ENCODE measurements at regions not wholly inside any gene's neighbourhood (a gene's known extent, or its start where the extent isn't known, plus 50 kb on each side); places are given as distances from the start of the nearest gene placed in this dataset.
A peak's percentile ranks its signal among the peaks of the same experiment; 100 is the strongest.

DNA sequence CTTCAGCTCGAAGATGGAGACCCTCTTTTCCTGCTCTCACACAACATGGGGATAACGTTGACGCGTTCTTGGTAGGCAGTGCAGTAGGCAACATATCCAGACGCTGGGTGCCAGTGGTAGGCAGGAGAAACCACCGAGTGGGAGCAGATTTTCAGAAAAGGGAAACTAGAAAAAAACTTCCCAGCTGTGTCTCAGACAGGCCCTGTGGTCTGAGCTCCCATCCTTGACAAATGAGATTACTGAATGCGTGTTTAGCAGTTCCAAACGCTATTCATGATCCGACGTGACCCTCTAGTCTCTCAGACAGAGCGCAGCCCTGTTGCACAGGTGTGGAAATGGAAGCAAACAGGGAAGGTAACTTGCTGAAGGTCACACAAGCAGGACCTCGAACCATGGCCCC, 83.9 kb upstream of the DUSP22 start:
- DNase-seq (ENCODE audit: low spot score in 2 of 2) (no peak), FAIRE-seq (no peak)

DNA sequence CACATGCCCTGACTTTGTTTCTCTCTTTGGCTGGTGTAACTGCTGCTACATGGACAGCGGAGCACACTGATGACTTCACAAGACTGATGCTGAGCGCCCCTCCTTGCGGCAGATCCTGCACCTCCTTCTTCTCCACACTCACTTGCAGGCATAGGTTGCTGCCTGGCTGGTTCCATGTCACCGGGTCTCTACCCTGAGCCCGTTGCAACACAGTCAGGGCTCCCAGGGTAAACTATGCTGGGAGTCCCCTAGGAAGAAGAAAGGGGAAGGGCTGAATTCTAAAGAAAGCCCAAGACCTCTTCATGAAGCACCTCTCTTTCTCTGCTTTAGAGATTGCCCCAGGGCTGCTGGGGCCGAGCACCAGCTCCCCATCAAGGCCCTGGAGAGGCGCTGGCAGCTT, 83.3 kb upstream of the DUSP22 start:
- DNase-seq (ENCODE audit: low spot score in 2 of 2) (no peak), FAIRE-seq (no peak)

DNA sequence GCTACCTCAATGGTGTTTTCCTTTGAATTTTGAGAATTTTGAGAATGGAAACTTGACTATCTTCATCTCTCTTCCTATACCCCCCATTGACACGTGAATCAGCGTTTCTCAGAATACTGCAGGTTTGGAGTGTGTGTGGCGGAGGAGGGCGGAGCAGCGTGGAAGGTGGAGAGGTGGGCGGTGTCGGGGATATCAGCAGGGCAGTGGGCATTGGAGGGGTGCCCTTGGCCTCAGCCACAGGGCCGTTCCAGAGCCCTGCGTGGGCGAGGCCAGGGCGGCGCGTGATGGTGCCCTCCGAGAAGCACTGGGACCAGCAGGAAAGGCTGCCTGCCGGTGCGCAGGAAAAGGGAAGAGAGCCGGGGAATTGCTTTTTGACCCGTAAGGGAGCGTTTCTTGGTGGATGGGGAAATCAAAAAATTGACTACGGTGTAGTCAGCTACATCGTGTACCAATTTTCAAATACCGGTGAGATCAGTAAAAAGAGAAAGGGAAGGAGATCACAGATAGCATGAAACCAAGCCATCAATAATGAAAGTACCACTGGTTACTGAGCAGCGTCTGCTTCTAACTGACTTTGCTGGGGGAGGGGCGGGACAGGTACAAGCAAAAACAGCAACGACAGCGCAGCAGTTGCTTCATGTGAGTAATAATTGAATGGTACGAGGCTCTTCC, 82.7 kb upstream of the DUSP22 start:
- no peak for DNase-seq (ENCODE audit: low spot score in 2 of 2)
- no peak for FAIRE-seq

GRCh38 chr6:210104-210456, 82.2 kb upstream of the DUSP22 start:
- DNase-seq (ENCODE audit: low spot score in 2 of 2): no peak
- FAIRE-seq: no peak

- FAIRE-seq (no peak), DNase-seq (ENCODE audit: low spot score in 2 of 2) (no peak)
Measured at GRCh38 chr6:210778-211374, 81.4 kb upstream of the DUSP22 start.

GRCh38 chr6:211871-212497, 80.3 kb upstream of the DUSP22 start:
- no peak for DNase-seq (ENCODE audit: low spot score in 2 of 2)
- FAIRE-seq: no peak

DNA sequence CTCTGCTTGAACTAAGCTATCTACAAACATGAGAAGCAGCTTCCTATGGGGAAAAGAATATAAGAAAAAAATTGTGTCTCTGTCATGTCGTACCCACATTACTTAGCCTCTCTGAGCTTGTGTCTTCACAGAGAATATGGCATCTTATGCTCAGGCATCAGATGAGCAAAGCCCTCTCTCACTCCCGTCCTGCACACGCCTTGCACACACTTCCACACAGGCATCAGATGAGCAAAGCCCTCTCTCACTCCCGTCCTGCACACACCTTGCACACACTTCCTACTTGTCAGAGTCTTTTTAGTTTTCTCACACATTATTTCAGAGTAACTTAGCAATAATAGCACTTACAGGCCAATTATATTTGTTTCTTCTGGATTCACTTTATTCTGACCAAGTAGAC, 79.0 kb upstream of the DUSP22 start:
- DNase-seq (ENCODE audit: low spot score in 2 of 2): no peak
- no peak for FAIRE-seq

GRCh38 chr6:214428-214827, 77.9 kb upstream of the DUSP22 start:
- DNase-seq (ENCODE audit: low spot score in 2 of 2): no peak
- FAIRE-seq: no peak

DNA sequence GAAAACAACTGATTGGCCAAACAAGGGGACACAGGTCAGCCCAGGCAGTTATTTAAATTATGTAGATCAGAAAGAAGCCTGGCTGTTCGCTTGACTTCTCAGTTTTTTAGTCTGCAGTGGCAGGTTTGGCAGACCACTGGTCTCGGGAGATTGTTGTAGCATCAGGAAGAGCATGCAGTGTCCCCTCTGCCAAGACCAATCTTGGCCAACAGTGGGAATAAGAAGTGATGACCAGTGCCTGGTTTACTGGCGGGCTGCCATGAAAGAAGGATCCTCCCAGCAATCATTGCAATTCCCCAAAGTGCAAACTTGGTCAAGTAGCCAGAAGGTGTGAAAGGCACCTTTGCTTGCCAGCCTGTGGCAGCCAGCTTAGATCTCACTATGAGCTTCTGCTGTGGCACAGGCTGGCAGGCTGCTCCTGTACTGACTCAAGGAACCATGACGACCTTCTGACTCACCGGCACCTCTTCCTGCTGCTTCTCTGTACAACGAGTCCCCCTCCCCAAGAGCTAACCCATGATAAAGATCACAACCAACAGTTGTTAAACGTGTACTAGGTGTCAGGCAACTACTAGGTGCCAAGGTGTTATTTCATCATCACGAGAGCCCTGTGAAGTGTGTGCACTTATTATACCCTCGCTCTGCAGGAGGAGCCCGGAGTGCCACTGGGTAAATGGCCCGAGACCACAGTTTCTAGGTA, 76.8 kb upstream of the DUSP22 start:
- DNase-seq (ENCODE audit: low spot score in 2 of 2): no peak
- FAIRE-seq: no peak

DNA sequence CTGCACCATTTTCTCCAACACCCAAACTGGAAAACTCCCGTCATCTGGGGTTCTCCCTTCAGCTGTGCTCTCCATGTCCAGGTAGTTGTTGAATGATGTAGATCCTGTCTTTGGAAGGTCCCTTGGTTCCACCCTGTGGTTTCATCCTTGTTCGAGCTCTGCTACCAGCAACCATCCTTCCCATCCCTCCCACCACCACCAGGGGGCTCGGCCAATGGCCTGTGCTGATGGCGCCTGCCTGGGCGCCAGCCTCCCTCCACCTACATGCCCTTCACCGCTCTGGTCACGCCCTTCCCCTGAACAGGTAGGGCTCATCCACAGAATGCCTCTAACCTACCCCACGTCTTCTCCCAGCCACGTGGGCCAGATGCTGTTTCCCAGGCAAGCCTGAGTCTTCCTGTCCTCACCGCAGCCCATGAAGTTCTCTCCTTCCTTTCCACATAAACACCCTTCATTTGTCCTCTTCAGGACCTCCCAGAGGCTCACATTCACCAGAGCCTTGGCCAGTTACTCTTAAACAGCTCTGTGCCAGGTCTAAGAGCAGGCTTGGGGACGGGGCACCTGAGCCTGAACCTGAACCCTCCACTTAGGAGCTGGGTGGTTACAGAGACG, 75.1 kb upstream of the DUSP22 start:
- DNase-seq (ENCODE audit: low spot score in 2 of 2) (no peak), FAIRE-seq (no peak)

DNA sequence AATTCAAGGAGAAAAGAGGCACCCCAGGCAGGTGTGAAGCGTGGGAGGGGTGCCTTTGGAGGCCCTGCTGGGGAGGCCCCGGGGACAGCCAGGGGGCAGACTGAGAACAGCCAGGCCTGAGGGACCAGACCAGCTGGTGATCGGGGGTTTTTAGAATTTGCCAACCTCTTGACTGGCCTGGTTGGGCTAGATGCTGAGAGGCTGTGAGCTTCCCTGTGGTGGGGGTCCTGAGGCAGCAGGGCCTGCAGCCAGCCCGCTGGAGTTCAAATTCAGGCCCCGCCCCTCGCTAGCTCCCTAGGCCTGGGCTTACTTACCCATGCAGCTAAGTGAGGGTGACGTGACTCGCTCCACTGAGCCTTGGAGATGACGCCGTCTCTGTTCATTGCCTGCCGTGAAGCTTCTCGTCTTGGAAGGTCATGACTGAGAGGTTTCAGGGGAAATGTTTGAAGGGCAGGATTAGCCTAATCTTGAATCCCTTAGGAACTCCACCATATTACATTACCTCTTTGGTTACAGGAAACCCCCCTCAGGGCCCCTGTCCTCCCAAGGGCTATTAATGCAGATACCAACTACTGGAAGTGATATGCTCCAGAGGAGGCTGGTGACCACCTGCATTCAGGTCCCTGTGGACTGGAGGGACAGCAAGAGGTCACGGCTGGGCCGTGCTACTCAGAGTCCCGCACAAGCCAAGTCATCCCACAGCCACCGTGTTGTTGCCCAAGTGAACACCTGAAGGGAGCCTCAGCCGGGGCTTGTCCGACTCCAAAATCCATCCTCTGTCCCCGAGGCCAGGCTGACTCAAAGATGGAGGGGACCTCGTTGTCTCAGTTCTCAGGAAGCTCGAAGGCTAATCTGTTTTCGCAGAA, 73.9 kb upstream of the DUSP22 start:
- DNase-seq (ENCODE audit: low spot score in 2 of 2) (no peak), FAIRE-seq (no peak)

- DNase-seq (ENCODE audit: low spot score in 2 of 2): no peak
Measured at GRCh38 chr6:219019-219570, 73.2 kb upstream of the DUSP22 start.

GRCh38 chr6:219641-220198, 72.6 kb upstream of the DUSP22 start:
- FAIRE-seq (no peak), DNase-seq (ENCODE audit: low spot score in 2 of 2) (peak in 1 of 2 donors; percentile 51)

More at GRCh38 chr6:219019-219570, 73.2 kb upstream of the DUSP22 start:
- no peak for FAIRE-seq

- DNase-seq (ENCODE audit: low spot score in 2 of 2) (no peak), FAIRE-seq (no peak)
Measured at GRCh38 chr6:220312-220711, 72.0 kb upstream of the DUSP22 start.

GRCh38 chr6:220721-221475, 71.4 kb upstream of the DUSP22 start:
- FAIRE-seq (no peak), DNase-seq (ENCODE audit: low spot score in 2 of 2) (no peak)

DNA sequence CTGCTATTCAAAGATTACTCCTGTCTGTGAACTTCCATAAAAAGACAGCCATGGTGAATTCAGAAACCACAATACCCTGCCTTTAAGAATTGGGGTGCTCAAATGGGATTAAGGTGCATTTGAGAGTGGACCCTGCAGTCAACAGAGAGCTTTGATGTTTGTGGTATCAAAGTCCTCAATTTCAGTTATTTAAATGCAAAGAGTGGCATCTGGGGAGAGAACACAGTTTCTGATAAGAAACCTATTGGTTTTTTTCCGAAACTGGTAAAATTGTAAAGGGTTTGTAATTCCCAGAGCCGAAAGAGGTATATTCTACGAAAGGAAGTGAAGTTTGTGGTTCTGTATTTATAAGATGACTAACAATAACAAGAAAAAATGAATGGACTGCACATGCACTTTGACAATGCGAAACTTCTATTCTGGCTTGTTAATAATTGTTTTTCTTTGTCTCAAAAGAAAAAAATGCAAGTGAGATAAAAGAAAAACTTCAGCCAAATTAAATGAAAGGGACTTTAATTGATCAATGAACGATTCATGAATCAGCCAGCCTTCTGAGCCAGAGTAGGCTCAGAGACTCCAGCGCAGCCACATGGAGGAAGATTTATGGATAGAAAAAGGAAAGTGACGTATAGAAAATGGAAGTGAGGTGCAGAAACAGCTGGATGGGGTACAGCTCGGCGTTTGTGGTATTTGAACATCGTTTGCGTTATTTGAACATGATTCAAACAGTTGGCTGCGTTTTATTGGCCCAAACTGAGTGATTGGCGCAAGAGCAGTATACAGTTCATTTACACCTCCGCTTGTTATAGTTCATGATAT, 70.5 kb upstream of the DUSP22 start:
- no peak for DNase-seq (ENCODE audit: low spot score in 2 of 2)

GRCh38 chr6:222468-222867, 69.8 kb upstream of the DUSP22 start:
- DNase-seq (ENCODE audit: low spot score in 2 of 2) (no peak), FAIRE-seq (no peak)

More for the DNA sequence above, 70.5 kb upstream of the DUSP22 start:
- no peak for FAIRE-seq

GRCh38 chr6:223136-223535, 69.2 kb upstream of the DUSP22 start:
- DNase-seq (ENCODE audit: low spot score in 2 of 2): no peak
- no peak for FAIRE-seq
